LNCaP clone FGC (cell line): ENCODE measurements at regions not wholly inside any gene's neighbourhood (a gene's known extent, or its start where the extent isn't known, plus 50 kb on each side); places are given as distances from the start of the nearest gene placed in this dataset.
"Not testable (repeated sequence)": the region's sequence is repeated elsewhere in the genome, so short reads cannot be mapped to it uniquely, and the experiment has no call there.

Experiments
- DNase-seq: peaks from one replicate; pipeline ENCODE4 v3.0.0-alpha.2; 2011; ENCODE audit warnings: low read depth
- H3K4me3 ChIP-seq: 2 replicates; pipeline ENCODE4 v1.5.1; 2011; ENCODE audit warnings: mild to moderate bottlenecking, low read depth, low read length, control low read depth
- CTCF ChIP-seq: IDR thresholded peaks from 2 replicates; pipeline ENCODE4 v1.5.1; 2012; ENCODE audit warnings: mild to moderate bottlenecking; ENCODE audit not compliant: control insufficient read depth, insufficient read depth; ENCODE audit errors: extremely low read depth

DNA sequence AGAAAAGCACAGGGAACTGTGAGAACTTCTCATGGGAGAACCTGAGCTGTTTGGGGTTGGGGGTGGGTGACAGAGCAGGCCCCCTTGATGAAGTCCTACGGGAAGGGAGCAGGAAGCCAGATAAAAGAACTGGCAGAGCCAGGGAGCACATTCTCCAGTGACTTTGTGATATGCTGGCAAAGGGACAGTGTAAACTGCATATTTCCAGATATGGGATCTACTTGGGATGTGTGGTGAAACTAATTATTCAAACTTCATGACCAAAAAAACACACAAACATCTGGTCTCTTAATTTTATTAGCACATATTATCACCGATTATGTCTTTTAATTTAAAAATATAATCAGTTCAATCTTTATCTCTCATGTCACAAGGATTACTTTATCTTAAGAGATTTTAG is 266.0 kb downstream of the PAPSS1 start:
- no peak overlapping the region for H3K4me3 ChIP-seq
- TF ChIP-seq CTCF, result no peak
- no peak for DNase-seq

DNA sequence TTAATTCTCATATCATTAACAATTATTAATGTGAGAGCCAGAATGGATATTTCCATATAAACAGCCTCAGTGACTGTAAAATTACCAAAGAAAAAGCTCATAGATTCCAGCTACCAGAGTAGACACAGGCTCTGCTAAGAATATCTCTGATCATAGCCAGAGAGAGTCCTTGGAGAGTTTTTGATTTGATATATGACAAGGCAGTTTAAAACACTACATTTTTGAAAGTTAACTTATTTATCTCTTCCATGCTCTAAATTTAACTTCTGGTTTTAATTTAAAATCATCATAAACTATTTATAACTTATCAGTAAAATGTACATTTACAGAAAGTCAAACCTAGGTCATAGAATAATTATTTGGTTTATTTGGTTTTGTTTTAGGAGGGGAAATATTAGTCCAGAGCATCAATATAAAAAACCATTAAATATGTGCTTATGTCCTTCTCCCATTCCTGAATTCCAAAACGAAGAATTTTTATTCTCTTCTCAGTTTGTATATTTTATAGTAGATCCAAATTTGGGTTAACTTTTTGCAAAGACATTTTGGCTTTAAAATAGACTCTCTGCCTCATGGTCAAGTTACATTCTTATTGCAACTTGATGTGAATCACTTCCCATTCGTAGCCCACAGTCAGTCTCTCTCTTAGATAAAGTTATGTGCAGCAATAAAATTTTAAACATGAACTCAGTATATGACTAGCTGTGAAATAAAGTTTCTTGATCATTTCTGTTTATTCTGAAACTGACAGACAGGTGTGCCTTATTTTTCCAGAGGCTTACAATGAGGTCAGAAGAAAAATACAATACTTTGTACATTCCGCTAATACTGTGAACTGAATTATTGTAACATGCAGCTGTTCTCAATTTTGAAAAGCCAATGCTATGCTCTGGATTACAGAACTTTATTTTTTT is 267.1 kb downstream of the PAPSS1 start:
- no peak for TF ChIP-seq CTCF
- no peak overlapping the region for H3K4me3 ChIP-seq
- no peak for DNase-seq

- no peak overlapping the region for H3K4me3 ChIP-seq
- no peak for DNase-seq
Observed at GRCh38 chr4:107449611-107450369, 270.2 kb downstream of the PAPSS1 start.

GRCh38 chr4:107442538-107443111 is 277.4 kb downstream of the PAPSS1 start:
- TF ChIP-seq CTCF, result no peak
- DNase-seq, result no peak
- H3K4me3 ChIP-seq, result no peak overlapping the region

More at GRCh38 chr4:107449611-107450369, 270.2 kb downstream of the PAPSS1 start:
- TF ChIP-seq CTCF, result no peak

DNA sequence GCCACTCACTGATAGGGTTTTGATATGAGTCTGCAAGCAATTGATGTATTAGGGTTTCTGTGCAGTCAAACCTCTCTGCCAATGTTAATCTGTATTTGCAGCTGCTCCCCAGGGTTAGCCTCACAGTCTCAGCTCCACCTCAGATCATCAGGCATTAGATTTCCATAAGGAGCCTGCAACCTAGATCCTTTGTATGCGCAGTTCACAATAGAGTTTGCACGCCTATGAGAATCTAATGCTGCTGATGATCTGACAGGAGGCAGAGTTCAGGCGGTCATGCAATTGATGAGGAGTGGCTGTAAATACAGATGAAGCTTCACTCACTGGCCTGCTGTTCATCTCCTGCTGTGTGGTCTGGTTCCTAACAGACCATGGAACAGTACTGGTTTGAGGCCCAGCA is 280.6 kb downstream of the PAPSS1 start:
- no peak overlapping the region for H3K4me3 ChIP-seq
- no peak for DNase-seq
- TF ChIP-seq CTCF, result no peak

DNA sequence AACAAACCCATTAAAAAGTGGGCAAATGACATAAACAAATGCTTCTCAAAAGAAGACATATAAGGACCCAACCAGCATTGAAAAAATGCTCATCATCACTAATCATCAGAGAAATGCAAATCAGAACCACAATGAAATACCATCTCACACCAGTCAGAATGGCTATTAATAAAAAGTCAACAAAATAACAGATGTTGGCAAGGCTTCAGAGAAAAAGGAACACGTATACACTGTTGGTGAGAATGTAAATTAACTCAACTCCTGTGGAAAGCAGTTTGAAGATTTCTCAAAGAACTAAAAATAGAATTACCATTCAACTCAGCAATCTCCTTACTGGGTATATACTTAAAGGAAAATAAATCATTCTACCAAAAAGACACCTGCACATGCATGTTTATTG is 283.6 kb downstream of the PAPSS1 start:
- not testable (repeated sequence) for DNase-seq, H3K4me3 ChIP-seq

- TF ChIP-seq CTCF, result no peak
- DNase-seq, result no peak
- H3K4me3 ChIP-seq, result no peak overlapping the region
Observed at GRCh38 chr4:107432451-107432850, 287.6 kb downstream of the PAPSS1 start.
